ENCODE measurements at regions not wholly inside any gene's neighbourhood (a gene's known extent, or its start where the extent isn't known, plus 50 kb on each side); places are given as distances from the start of the nearest gene placed in this dataset.
"Not testable (repeated sequence)": the region's sequence is repeated elsewhere in the genome, so short reads cannot be mapped to it uniquely, and the experiment has no call there.

- in situ Hi-C loops (cut with MboI; ENCODE audit: low sequenced_read_pairs, unreplicated experiment): no loop called here
- no peak for TF ChIP-seq CTCF (IDR thresholded peaks at IDR 0.05; ENCODE audit: borderline replicate concordance, control extremely low read depth, extremely low read depth, insufficient read depth, missing control alignments)
- no peak for DNase-seq (ENCODE audit: low spot score)
These were observed 614.5 kb downstream of the PKHD1 start for GRCh38 chr6:51472745-51473487.

GRCh38 chr6:51474022-51474975 is 613.1 kb downstream of the PKHD1 start:
- in situ Hi-C loops (cut with MboI; ENCODE audit: low sequenced_read_pairs, unreplicated experiment): no loop called here
- no peak for DNase-seq (ENCODE audit: low spot score)
- TF ChIP-seq CTCF (IDR thresholded peaks at IDR 0.05; ENCODE audit: borderline replicate concordance, control extremely low read depth, extremely low read depth, insufficient read depth, missing control alignments): no peak

- in situ Hi-C loops (cut with MboI; ENCODE audit: low sequenced_read_pairs, unreplicated experiment): no loop called here
- TF ChIP-seq CTCF (IDR thresholded peaks at IDR 0.05; ENCODE audit: borderline replicate concordance, control extremely low read depth, extremely low read depth, insufficient read depth, missing control alignments): no peak
- DNase-seq (ENCODE audit: low spot score): no peak
These were observed 609.6 kb downstream of the PKHD1 start for GRCh38 chr6:51477711-51478311.

GRCh38 chr6:51479296-51479695 is 608.1 kb downstream of the PKHD1 start:
- no peak for TF ChIP-seq CTCF (IDR thresholded peaks at IDR 0.05; ENCODE audit: borderline replicate concordance, control extremely low read depth, extremely low read depth, insufficient read depth, missing control alignments)
- DNase-seq (ENCODE audit: low spot score): no peak
- in situ Hi-C loops (cut with MboI; ENCODE audit: low sequenced_read_pairs, unreplicated experiment): no loop called here

- in situ Hi-C loops (cut with MboI; ENCODE audit: low sequenced_read_pairs, unreplicated experiment): no loop called here
- no peak for DNase-seq (ENCODE audit: low spot score)
- TF ChIP-seq CTCF (IDR thresholded peaks at IDR 0.05; ENCODE audit: borderline replicate concordance, control extremely low read depth, extremely low read depth, insufficient read depth, missing control alignments): no peak
These were observed 607.4 kb downstream of the PKHD1 start for GRCh38 chr6:51480040-51480439.

GRCh38 chr6:51485869-51486268 is 601.5 kb downstream of the PKHD1 start:
- DNase-seq (ENCODE audit: low spot score); in situ Hi-C loops (cut with MboI; ENCODE audit: low sequenced_read_pairs, unreplicated experiment): not testable (repeated sequence)

All from GM13976 (cell line).